Left cardiac atrium (tissue), 4 donors: ENCODE measurements at regions not wholly inside any gene's neighbourhood (a gene's known extent, or its start where the extent isn't known, plus 50 kb on each side); places are given as distances from the start of the nearest gene placed in this dataset.
"Not testable (repeated sequence)": the region's sequence is repeated elsewhere in the genome, so short reads cannot be mapped to it uniquely, and the experiment has no call there.

Source experiments
- ATAC-seq, 2 donors: fragments of 200-7000 bp; cut with Tn5 transposase; one replicate each; pipeline ENCODE4 v1.9.1; 2020; ENCODE audit warnings: mild to moderate bottlenecking in 2 of 2, moderate library complexity in 2 of 2
- DNase-seq: peaks from one replicate; pipeline ENCODE4 v3.0.0-alpha.2; 2020
- intact Hi-C, 2 donors: fragments of 100-400 bp; cut with DNase I; formaldehyde crosslinking; loops; one replicate each; pipeline versions ENCODE4 v1.14.1 to v1.15.1; 2022 to 2023
- donor health status: DM: no; HTN: yes; CAD: no.
- donor health status: DM: no; HTN: yes; CAD: no; lungs with severe emphysema.
- donor health status: DM: yes; HTN: yes; CAD: no.
- donor health status: Dilated cardiomyopathy.

- intact Hi-C loops, result no loop called here
- ATAC-seq (no peak), DNase-seq (no peak)
Observed at GRCh38 chr5:84436866-84437265, 52.2 kb upstream of the EDIL3 start.

DNA sequence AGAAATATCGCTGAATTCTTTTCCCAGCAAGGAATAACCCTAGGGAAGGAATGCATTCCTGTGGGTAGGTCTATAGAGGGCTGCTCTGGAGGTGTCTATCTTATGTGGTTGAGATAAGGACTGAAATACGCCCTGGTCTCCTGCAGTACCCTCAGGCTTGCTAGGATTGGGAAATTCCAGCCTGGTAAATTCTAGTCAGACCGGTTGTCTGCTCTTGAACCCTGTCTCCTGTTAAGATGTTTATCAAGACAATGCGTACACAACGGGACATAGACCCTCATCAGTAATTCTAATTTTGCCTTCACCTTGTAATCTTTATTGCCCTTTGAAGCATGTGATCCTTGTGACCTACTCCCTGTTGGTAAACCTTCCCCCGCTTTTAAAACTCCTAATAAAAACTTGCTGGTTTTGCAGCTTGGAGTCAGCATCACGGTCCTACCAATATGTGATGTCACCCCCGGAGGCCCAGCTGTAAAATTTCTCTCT is 51.2 kb upstream of the EDIL3 start:
- ATAC-seq, DNase-seq, intact Hi-C loops: not testable (repeated sequence)
